ENCODE measurements at regions not wholly inside any gene's neighbourhood (a gene's known extent, or its start where the extent isn't known, plus 50 kb on each side); places are given as distances from the start of the nearest gene placed in this dataset.

- DNase-seq: no peak
These were observed 170.3 kb downstream of the ZPLD1 start for GRCh38 chr3:102605153-102605552.

GRCh38 chr3:102608875-102609274 lies 174.1 kb downstream of the ZPLD1 start:
- no peak for DNase-seq

- no peak for DNase-seq
These were observed 179.3 kb downstream of the ZPLD1 start for GRCh38 chr3:102614021-102614569.

- DNase-seq: peak; percentile 22
These were observed 179.8 kb downstream of the ZPLD1 start for GRCh38 chr3:102614585-102614984.

GRCh38 chr3:102617381-102617780 lies 182.6 kb downstream of the ZPLD1 start:
- no peak for DNase-seq

- no peak for DNase-seq
These were observed 184.5 kb downstream of the ZPLD1 start for GRCh38 chr3:102619361-102619760.

GRCh38 chr3:102629943-102630342 lies 195.1 kb downstream of the ZPLD1 start:
- no peak for DNase-seq

- no peak for DNase-seq
These were observed 195.7 kb downstream of the ZPLD1 start for GRCh38 chr3:102630531-102630930.

- DNase-seq: no peak
These were observed 208.7 kb downstream of the ZPLD1 start for GRCh38 chr3:102643546-102643945.

- DNase-seq: no peak
These were observed 211.7 kb downstream of the ZPLD1 start for GRCh38 chr3:102646557-102646956.

- no peak for DNase-seq
These were observed 225.8 kb downstream of the ZPLD1 start for GRCh38 chr3:102660653-102661052.

GRCh38 chr3:102661707-102662497 lies 227.1 kb downstream of the ZPLD1 start:
- no peak for DNase-seq

- no peak for DNase-seq
These were observed 227.6 kb downstream of the ZPLD1 start for GRCh38 chr3:102662498-102662772.

- DNase-seq: no peak
These were observed 229.3 kb downstream of the ZPLD1 start for GRCh38 chr3:102664126-102664525.

- DNase-seq: no peak
These were observed 230.4 kb downstream of the ZPLD1 start for GRCh38 chr3:102665183-102665582.

- no peak for DNase-seq
These were observed 233.4 kb downstream of the ZPLD1 start for GRCh38 chr3:102668247-102668646.

GRCh38 chr3:102670986-102671385 lies 236.2 kb downstream of the ZPLD1 start:
- DNase-seq: no peak

- DNase-seq: no peak
These were observed 237.5 kb downstream of the ZPLD1 start for GRCh38 chr3:102672305-102672704.

- DNase-seq: peak; percentile 90
These were observed 238.7 kb downstream of the ZPLD1 start for GRCh38 chr3:102673271-102674115.

- DNase-seq: no peak
These were observed 239.5 kb downstream of the ZPLD1 start for GRCh38 chr3:102674284-102674683.

GRCh38 chr3:102676424-102676823 lies 241.6 kb downstream of the ZPLD1 start:
- DNase-seq: no peak

GRCh38 chr3:102682741-102683140 lies 247.9 kb downstream of the ZPLD1 start:
- DNase-seq: no peak

- DNase-seq: no peak
These were observed 252.0 kb downstream of the ZPLD1 start for GRCh38 chr3:102686792-102687191.
